Keratinocyte (primary cell): ENCODE measurements at regions not wholly inside any gene's neighbourhood (a gene's known extent, or its start where the extent isn't known, plus 50 kb on each side); places are given as distances from the start of the nearest gene placed in this dataset.

Experiments used
- DNase-seq: peaks from one replicate; pipeline ENCODE4 v3.0.0-alpha.2; 2011; ENCODE audit warnings: low read depth, missing footprints, low spot score
- FAIRE-seq: peaks from 2 replicates; lab custom pipeline; 2011; peaks lifted over from hg19 to GRCh38; lab: Jason Lieb, UNC
- H2AFZ ChIP-seq: 2 replicates; pipeline ENCODE4 v1.6.0; 2012; ENCODE audit warnings: low read length, control low read depth, inconsistent platforms; ENCODE audit not compliant: control insufficient read depth
- H3K27ac ChIP-seq: 2 replicates; pipeline ENCODE4 v1.5.1; 2011; ENCODE audit warnings: low read length; ENCODE audit not compliant: control insufficient read depth, insufficient read depth
- H3K27me3 ChIP-seq: 3 replicates; pipeline ENCODE4 v1.6.0; 2011; ENCODE audit warnings: low read length; ENCODE audit not compliant: control insufficient read depth, insufficient read depth; ENCODE audit errors: extremely low read depth
- H3K36me3 ChIP-seq, 2 experiments: 2 replicates in 1 of 2; 3 replicates in 1 of 2; pipeline ENCODE4 v1.5.1; 2011; ENCODE audit warnings: low read length in 2 of 2, mild to moderate bottlenecking in 1 of 2; ENCODE audit not compliant: control insufficient read depth in 2 of 2, insufficient read depth in 2 of 2; ENCODE audit errors: extremely low read depth in 1 of 2
- H3K4me1 ChIP-seq: 3 replicates; pipeline ENCODE4 v1.5.1; 2011; ENCODE audit warnings: low read length; ENCODE audit not compliant: control insufficient read depth, insufficient read depth; ENCODE audit errors: extremely low read depth
- H3K4me2 ChIP-seq: 3 replicates; pipeline ENCODE4 v1.6.0; 2011; ENCODE audit warnings: low read depth, low read length; ENCODE audit not compliant: control insufficient read depth, insufficient read depth; ENCODE audit errors: extremely low read depth
- H3K4me3 ChIP-seq, 3 experiments: fragments of 200-600 bp in 1 of 3; sonication (generic) in 1 of 3; 2 replicates in 2 of 3; 3 replicates in 1 of 3; pipeline ENCODE4 v1.5.1; 2011 to 2016; ENCODE audit warnings: low read length in 3 of 3, mild to moderate bottlenecking in 3 of 3, control low read depth in 2 of 3, inconsistent platforms in 1 of 3, low read depth in 1 of 3, mixed read lengths in 1 of 3, mixed run types in 1 of 3, moderate library complexity in 1 of 3; ENCODE audit not compliant: control insufficient read depth in 2 of 3, insufficient read depth in 2 of 3; ENCODE audit errors: extremely low read depth in 1 of 3
- H3K79me2 ChIP-seq: 2 replicates; pipeline ENCODE4 v1.6.0; 2012; ENCODE audit warnings: low read length; ENCODE audit not compliant: control insufficient read depth, insufficient read depth
- H3K9ac ChIP-seq: 3 replicates; pipeline ENCODE4 v1.6.0; 2011; ENCODE audit warnings: low read length; ENCODE audit not compliant: control insufficient read depth, insufficient read depth; ENCODE audit errors: extremely low read depth
- H3K9me1 ChIP-seq: 3 replicates; pipeline ENCODE4 v1.6.0; 2011; ENCODE audit warnings: low read length; ENCODE audit not compliant: control insufficient read depth, insufficient read depth; ENCODE audit errors: extremely low read depth
- H3K9me3 ChIP-seq: 2 replicates; pipeline ENCODE4 v1.5.1; 2012; ENCODE audit warnings: low read depth, low read length; ENCODE audit not compliant: control insufficient read depth
- H4K20me1 ChIP-seq: 3 replicates; pipeline ENCODE4 v1.6.0; 2011; ENCODE audit warnings: low read length; ENCODE audit not compliant: control insufficient read depth, insufficient read depth; ENCODE audit errors: extremely low read depth
- EZH2 ChIP-seq: IDR thresholded peaks from one replicate; pipeline ENCODE4 v1.6.1; 2012; ENCODE audit warnings: inconsistent platforms, mild to moderate bottlenecking, low read length, moderate library complexity
- dilution Hi-C: fragments of 300-500 bp; cut with MboI; formaldehyde crosslinking; loops from one replicate; pipeline ENCODE4 v1.7.0; 2020; ENCODE audit warnings: low sequenced_read_pairs; ENCODE audit not compliant: extremely low pct_ligation_motif_present
- TF ChIP-seq, protein P1 (sequence below), 3 experiments: IDR thresholded peaks in 1 of 3; conservative IDR thresholded peaks in 1 of 3; optimal IDR thresholded peaks in 1 of 3; 2 replicates in 2 of 3; 3 replicates in 1 of 3; pipeline versions ENCODE3 to v1.5.1; 2011; ENCODE audit warnings: low read length in 3 of 3, mild to moderate bottlenecking in 3 of 3, moderate library complexity in 2 of 3, control low read depth in 1 of 3, inconsistent platforms in 1 of 3; ENCODE audit not compliant: insufficient read depth in 2 of 3; ENCODE audit errors: extremely low read depth in 1 of 3

DNA sequence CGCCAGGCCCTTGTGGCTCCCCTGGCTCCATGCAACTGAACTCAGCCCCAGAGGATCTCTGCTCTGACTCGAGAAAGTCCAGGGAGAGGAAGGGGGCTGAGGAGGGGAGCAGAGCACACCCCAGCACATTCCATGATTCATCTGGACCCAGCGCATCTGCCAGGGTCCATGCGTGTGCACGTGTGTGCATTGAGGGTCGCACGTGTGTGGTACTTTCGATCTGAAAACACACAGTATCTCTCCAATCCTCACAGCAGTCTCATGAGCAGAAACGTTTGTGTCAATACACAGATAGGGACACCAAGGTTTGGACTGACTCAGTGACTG is 146.4 kb upstream of the ID2 start:
- no peak for TF ChIP-seq EZH2
- TF ChIP-seq, protein P1, sequence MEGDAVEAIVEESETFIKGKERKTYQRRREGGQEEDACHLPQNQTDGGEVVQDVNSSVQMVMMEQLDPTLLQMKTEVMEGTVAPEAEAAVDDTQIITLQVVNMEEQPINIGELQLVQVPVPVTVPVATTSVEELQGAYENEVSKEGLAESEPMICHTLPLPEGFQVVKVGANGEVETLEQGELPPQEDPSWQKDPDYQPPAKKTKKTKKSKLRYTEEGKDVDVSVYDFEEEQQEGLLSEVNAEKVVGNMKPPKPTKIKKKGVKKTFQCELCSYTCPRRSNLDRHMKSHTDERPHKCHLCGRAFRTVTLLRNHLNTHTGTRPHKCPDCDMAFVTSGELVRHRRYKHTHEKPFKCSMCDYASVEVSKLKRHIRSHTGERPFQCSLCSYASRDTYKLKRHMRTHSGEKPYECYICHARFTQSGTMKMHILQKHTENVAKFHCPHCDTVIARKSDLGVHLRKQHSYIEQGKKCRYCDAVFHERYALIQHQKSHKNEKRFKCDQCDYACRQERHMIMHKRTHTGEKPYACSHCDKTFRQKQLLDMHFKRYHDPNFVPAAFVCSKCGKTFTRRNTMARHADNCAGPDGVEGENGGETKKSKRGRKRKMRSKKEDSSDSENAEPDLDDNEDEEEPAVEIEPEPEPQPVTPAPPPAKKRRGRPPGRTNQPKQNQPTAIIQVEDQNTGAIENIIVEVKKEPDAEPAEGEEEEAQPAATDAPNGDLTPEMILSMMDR (optimal IDR thresholded peaks at IDR 0.05 in 1 of 3, IDR thresholded peaks at IDR 0.05 in 1 of 3, conservative IDR thresholded peaks at IDR 0.05 in 1 of 3; ENCODE audit: extremely low read depth in 1 of 3, insufficient read depth in 2 of 3, low read length in 3 of 3) = no peak
- Histone ChIP-seq H3K36me3 (no peaks in the 10 kb centered on the region), H3K27me3 (no peaks in the 10 kb centered on the region), H4K20me1 (no peaks in the 10 kb centered on the region), H3K4me3 (no peak overlapping the region), H3K4me2 (no peak overlapping the region), H3K9me1 (no peaks in the 10 kb centered on the region), H3K4me1 (no peaks in the 10 kb centered on the region), H3K27ac (no peak overlapping the region), H3K79me2 (no peaks in the 10 kb centered on the region), H3K9ac (no peak overlapping the region), H3K9me3 (no peaks in the 10 kb centered on the region), H2AFZ (no peak overlapping the region)
- dilution Hi-C loops = no loop called here
- FAIRE-seq = no peak
- DNase-seq = no peak

DNA sequence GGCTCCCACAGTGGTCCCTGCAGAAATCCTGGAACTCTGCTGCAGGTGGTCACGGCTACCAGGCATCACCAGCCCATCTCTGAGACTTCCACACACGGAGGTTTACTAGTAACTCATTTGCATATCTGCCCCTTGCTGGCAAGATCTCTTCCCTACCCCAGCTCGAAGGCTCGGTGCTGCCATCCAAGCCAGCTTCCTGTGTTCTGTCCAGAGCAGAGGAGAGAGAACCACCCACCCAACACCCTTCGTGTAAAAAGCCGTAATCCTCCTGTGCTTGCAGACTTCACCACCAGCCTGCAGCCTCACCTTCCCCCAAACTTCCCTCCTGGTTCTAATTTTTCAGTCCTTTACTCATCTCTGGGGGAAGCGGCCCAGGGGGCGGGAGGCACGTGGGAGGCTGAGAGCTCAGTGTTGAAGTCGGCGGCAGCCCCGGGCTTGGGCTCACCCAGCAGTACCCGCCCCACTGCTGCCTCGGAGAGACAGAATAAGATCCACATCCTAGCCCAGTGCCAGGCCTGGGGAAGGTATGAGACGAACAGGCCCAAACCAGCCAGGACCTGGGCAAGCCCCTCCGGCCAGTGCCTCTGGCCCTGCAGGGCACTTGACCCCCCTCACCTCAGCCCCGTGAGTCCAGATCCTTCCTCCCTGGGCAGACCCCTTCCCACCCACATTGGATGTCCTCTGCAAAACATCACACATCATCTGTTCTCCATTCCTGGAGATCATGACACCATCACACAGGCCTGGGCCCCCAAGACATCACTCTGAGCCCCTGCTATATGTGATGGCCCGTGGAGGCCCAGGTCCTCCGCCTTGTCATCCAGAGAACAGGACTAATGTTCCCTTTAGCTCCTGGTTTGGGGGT is 145.8 kb upstream of the ID2 start:
- no peak overlapping the region for H3K27ac ChIP-seq
- no peaks in the 10 kb centered on the region for H4K20me1 ChIP-seq
- no peak overlapping the region for H3K9ac ChIP-seq
- H3K4me3 ChIP-seq = no peak overlapping the region
- no peaks in the 10 kb centered on the region for H3K27me3 ChIP-seq
- TF ChIP-seq EZH2 = no peak
- no peaks in the 10 kb centered on the region for H3K9me1 ChIP-seq
- FAIRE-seq (no peak), DNase-seq (no peak)
- no peaks in the 10 kb centered on the region for H3K9me3 ChIP-seq
- H3K4me2 ChIP-seq = no peak overlapping the region
- no peaks in the 10 kb centered on the region for H3K79me2 ChIP-seq
- dilution Hi-C loops = no loop called here
- no peaks in the 10 kb centered on the region for H3K36me3 ChIP-seq
- H2AFZ ChIP-seq = no peak overlapping the region
- no peaks in the 10 kb centered on the region for H3K4me1 ChIP-seq
